DND-41 (cell line): ENCODE measurements at regions not wholly inside any gene's neighbourhood (a gene's known extent, or its start where the extent isn't known, plus 50 kb on each side); places are given as distances from the start of the nearest gene placed in this dataset.

Experiments used
- EZH2 ChIP-seq: IDR thresholded peaks from 3 replicates; pipeline ENCODE4 v1.6.1; 2012; ENCODE audit warnings: borderline replicate concordance, low read depth, mild to moderate bottlenecking, moderate library complexity, low read length, inconsistent platforms; ENCODE audit not compliant: severe bottlenecking
- TF ChIP-seq, protein P1 (sequence below): IDR thresholded peaks from 2 replicates; pipeline ENCODE4 v1.5.1; 2012; ENCODE audit warnings: borderline replicate concordance, low read length, moderate library complexity, mild to moderate bottlenecking; ENCODE audit not compliant: poor library complexity, severe bottlenecking; ENCODE audit errors: extremely low read depth

- TF ChIP-seq, protein P1, sequence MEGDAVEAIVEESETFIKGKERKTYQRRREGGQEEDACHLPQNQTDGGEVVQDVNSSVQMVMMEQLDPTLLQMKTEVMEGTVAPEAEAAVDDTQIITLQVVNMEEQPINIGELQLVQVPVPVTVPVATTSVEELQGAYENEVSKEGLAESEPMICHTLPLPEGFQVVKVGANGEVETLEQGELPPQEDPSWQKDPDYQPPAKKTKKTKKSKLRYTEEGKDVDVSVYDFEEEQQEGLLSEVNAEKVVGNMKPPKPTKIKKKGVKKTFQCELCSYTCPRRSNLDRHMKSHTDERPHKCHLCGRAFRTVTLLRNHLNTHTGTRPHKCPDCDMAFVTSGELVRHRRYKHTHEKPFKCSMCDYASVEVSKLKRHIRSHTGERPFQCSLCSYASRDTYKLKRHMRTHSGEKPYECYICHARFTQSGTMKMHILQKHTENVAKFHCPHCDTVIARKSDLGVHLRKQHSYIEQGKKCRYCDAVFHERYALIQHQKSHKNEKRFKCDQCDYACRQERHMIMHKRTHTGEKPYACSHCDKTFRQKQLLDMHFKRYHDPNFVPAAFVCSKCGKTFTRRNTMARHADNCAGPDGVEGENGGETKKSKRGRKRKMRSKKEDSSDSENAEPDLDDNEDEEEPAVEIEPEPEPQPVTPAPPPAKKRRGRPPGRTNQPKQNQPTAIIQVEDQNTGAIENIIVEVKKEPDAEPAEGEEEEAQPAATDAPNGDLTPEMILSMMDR, result no peak
- TF ChIP-seq EZH2, result no peak
Observed at GRCh38 chr6:2566048-2566447, 184.7 kb downstream of the MYLK4 start.
